ENCODE measurements at regions not wholly inside any gene's neighbourhood (a gene's known extent, or its start where the extent isn't known, plus 50 kb on each side); places are given as distances from the start of the nearest gene placed in this dataset.

GRCh38 chr14:106222311-106222710 lies 695.9 kb downstream of the TMEM121 start:
- Histone ChIP-seq H3K4me1 (replicated peaks in 1 of 2) (no peaks in the 10 kb centered on the region), H3K27ac (no peak overlapping the region), H3K36me3 (replicated peaks in 1 of 2) (no peaks in the 10 kb centered on the region), H3K4me3 (no peak overlapping the region), H3K27me3 (peaks cover 5% of the 10 kb centered on the region), H3K9me3 (replicated peaks in 1 of 3) (no peaks in the 10 kb centered on the region)
- intact Hi-C loops (cut with DNase I) = no loop called here
- DNase-seq = no peak
- TF ChIP-seq POLR2A (IDR thresholded peaks at IDR 0.05) (no peak), CTCF (IDR thresholded peaks at IDR 0.05) (no peak)
- WGBS, 4 donors = 62 to 76% (median 69%) methylated on average over 3 of the region's 3 CpGs

- TF ChIP-seq POLR2A (IDR thresholded peaks at IDR 0.05) = no peak
- TF ChIP-seq CTCF (IDR thresholded peaks at IDR 0.05) = no peak
- H3K4me1 ChIP-seq (replicated peaks in 1 of 2) = no peaks in the 10 kb centered on the region
- H3K9me3 ChIP-seq (replicated peaks in 1 of 3) = no peaks in the 10 kb centered on the region
- intact Hi-C loops (cut with DNase I) = no loop called here
- no peaks in the 10 kb centered on the region for H3K36me3 ChIP-seq (replicated peaks in 1 of 2)
- 75 to 89% (median 83%) methylated on average over 3 of the region's 3 CpGs for WGBS, 4 donors
- peaks cover 5% of the 10 kb centered on the region for H3K27me3 ChIP-seq
- H3K4me3 ChIP-seq = no peak overlapping the region
- DNase-seq = no peak
- no peak overlapping the region for H3K27ac ChIP-seq
Observed at GRCh38 chr14:106222731-106223130, 696.3 kb downstream of the TMEM121 start.

- Histone ChIP-seq H3K4me1 (replicated peaks in 1 of 2) (no peaks in the 10 kb centered on the region), H3K36me3 (replicated peaks in 1 of 2) (no peaks in the 10 kb centered on the region), H3K9me3 (replicated peaks in 1 of 3) (no peaks in the 10 kb centered on the region), H3K4me3 (no peak overlapping the region), H3K27me3 (peaks cover 1% of the 10 kb centered on the region), H3K27ac (no peak overlapping the region)
- intact Hi-C loops (cut with DNase I) = no loop called here
- no peak for DNase-seq
- 66 to 70% (median 69%) methylated on average over 10 of the region's 10 CpGs for WGBS, 4 donors
- TF ChIP-seq CTCF (IDR thresholded peaks at IDR 0.05) (no peak), POLR2A (IDR thresholded peaks at IDR 0.05) (no peak)
Observed at GRCh38 chr14:106227793-106228192, 701.4 kb downstream of the TMEM121 start.

- H3K27me3 ChIP-seq = no peaks in the 10 kb centered on the region
- no peak for DNase-seq
- H3K27ac ChIP-seq = no peak overlapping the region
- H3K9me3 ChIP-seq (replicated peaks in 1 of 3) = no peaks in the 10 kb centered on the region
- H3K4me3 ChIP-seq = no peak overlapping the region
- WGBS, 4 donors = 72 to 91% (median 76%) methylated on average over 6 of the region's 6 CpGs
- intact Hi-C loops (cut with DNase I) = no loop called here
- no peaks in the 10 kb centered on the region for H3K4me1 ChIP-seq (replicated peaks in 1 of 2)
- TF ChIP-seq POLR2A (IDR thresholded peaks at IDR 0.05) = no peak
- no peak for TF ChIP-seq CTCF (IDR thresholded peaks at IDR 0.05)
- no peaks in the 10 kb centered on the region for H3K36me3 ChIP-seq (replicated peaks in 1 of 2)
Observed at GRCh38 chr14:106228541-106229158, 702.3 kb downstream of the TMEM121 start.
